HL-60 (cell line): ENCODE measurements at regions not wholly inside any gene's neighbourhood (a gene's known extent, or its start where the extent isn't known, plus 50 kb on each side); places are given as distances from the start of the nearest gene placed in this dataset.

Experiments used
- DNase-seq, 2 experiments: peaks; one replicate each; pipeline ENCODE4 v3.0.0-alpha.2; 2010 to 2020; ENCODE audit warnings: low read depth in 1 of 2, low spot score in 1 of 2
- H3K27ac ChIP-seq: fragments of 250-450 bp; sonication (Bioruptor Pico); replicated peaks from 2 replicates; pipeline ENCODE4 v1.5.1; 2020; ENCODE audit warnings: mild to moderate bottlenecking, moderate library complexity
- H3K27me3 ChIP-seq: fragments of 250-450 bp; sonication (Bioruptor Pico); 2 replicates; pipeline ENCODE4 v1.5.1; 2021; ENCODE audit warnings: mild to moderate bottlenecking, moderate library complexity; ENCODE audit not compliant: insufficient read depth, poor library complexity, severe bottlenecking
- H3K4me3 ChIP-seq: replicated peaks from 2 replicates; pipeline ENCODE4 v1.5.1; 2011; ENCODE audit warnings: mild to moderate bottlenecking, control low read depth, low read length; ENCODE audit not compliant: insufficient read depth
- GABPA ChIP-seq: IDR thresholded peaks from 2 replicates; pipeline ENCODE4 v1.6.1; 2012; ENCODE audit warnings: low read depth
- POLR2AphosphoS5 ChIP-seq: IDR thresholded peaks from 2 replicates; pipeline ENCODE4 v1.6.1; 2012; ENCODE audit warnings: low read depth
- SPI1 ChIP-seq: IDR thresholded peaks from 2 replicates; pipeline ENCODE4 v1.6.1; 2012; ENCODE audit warnings: low read depth, mild to moderate bottlenecking, borderline replicate concordance
- TF ChIP-seq, protein P1 (sequence below): IDR thresholded peaks from one replicate; pipeline ENCODE4 v1.5.1; 2011; ENCODE audit warnings: low read length, control low read depth, inconsistent platforms; ENCODE audit not compliant: insufficient read depth
- TF ChIP-seq, protein P2 (sequence below): IDR thresholded peaks from 2 replicates; pipeline ENCODE4 v1.6.1; 2012; ENCODE audit warnings: low read depth; ENCODE audit not compliant: insufficient replicate concordance

GRCh38 chr6:94041945-94042709 lies 622.8 kb upstream of the EPHA7 start:
- Histone ChIP-seq H3K4me3 (no peak overlapping the region), H3K27me3 (no peaks in the 10 kb centered on the region), H3K27ac (no peak overlapping the region)
- no peak for DNase-seq
- TF ChIP-seq, protein P1, sequence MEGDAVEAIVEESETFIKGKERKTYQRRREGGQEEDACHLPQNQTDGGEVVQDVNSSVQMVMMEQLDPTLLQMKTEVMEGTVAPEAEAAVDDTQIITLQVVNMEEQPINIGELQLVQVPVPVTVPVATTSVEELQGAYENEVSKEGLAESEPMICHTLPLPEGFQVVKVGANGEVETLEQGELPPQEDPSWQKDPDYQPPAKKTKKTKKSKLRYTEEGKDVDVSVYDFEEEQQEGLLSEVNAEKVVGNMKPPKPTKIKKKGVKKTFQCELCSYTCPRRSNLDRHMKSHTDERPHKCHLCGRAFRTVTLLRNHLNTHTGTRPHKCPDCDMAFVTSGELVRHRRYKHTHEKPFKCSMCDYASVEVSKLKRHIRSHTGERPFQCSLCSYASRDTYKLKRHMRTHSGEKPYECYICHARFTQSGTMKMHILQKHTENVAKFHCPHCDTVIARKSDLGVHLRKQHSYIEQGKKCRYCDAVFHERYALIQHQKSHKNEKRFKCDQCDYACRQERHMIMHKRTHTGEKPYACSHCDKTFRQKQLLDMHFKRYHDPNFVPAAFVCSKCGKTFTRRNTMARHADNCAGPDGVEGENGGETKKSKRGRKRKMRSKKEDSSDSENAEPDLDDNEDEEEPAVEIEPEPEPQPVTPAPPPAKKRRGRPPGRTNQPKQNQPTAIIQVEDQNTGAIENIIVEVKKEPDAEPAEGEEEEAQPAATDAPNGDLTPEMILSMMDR: no peak
- TF ChIP-seq SPI1 (no peak), POLR2AphosphoS5 (no peak), GABPA (no peak)
- TF ChIP-seq, protein P2, sequence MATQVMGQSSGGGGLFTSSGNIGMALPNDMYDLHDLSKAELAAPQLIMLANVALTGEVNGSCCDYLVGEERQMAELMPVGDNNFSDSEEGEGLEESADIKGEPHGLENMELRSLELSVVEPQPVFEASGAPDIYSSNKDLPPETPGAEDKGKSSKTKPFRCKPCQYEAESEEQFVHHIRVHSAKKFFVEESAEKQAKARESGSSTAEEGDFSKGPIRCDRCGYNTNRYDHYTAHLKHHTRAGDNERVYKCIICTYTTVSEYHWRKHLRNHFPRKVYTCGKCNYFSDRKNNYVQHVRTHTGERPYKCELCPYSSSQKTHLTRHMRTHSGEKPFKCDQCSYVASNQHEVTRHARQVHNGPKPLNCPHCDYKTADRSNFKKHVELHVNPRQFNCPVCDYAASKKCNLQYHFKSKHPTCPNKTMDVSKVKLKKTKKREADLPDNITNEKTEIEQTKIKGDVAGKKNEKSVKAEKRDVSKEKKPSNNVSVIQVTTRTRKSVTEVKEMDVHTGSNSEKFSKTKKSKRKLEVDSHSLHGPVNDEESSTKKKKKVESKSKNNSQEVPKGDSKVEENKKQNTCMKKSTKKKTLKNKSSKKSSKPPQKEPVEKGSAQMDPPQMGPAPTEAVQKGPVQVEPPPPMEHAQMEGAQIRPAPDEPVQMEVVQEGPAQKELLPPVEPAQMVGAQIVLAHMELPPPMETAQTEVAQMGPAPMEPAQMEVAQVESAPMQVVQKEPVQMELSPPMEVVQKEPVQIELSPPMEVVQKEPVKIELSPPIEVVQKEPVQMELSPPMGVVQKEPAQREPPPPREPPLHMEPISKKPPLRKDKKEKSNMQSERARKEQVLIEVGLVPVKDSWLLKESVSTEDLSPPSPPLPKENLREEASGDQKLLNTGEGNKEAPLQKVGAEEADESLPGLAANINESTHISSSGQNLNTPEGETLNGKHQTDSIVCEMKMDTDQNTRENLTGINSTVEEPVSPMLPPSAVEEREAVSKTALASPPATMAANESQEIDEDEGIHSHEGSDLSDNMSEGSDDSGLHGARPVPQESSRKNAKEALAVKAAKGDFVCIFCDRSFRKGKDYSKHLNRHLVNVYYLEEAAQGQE: no peak

DNA sequence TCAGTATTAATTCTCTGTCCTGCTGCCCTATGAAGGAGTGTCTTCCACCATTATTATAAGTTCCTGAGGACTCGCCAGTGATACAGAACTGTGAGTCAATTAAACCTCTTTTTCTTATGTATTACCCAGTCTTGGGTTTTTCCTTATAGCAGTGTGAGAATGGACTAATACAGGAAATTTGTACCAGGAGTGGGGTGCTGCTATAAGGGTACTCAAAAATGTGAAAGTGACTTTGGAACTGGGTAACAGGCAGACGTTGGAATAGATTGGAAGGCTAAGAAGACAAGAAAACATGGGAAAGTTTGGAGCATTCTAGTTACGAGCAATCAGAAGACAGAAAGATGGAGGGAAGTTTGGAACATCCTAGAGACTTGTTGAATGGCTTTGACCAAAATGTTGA lies 616.7 kb upstream of the EPHA7 start:
- H3K4me3 ChIP-seq: no peak overlapping the region
- TF ChIP-seq, protein P2: no peak
- TF ChIP-seq SPI1: no peak
- TF ChIP-seq, protein P1: no peak
- TF ChIP-seq POLR2AphosphoS5: no peak
- no peak for TF ChIP-seq GABPA
- no peak overlapping the region for H3K27ac ChIP-seq
- H3K27me3 ChIP-seq: no peaks in the 10 kb centered on the region
- no peak for DNase-seq

- no peaks in the 10 kb centered on the region for H3K27me3 ChIP-seq
- H3K4me3 ChIP-seq: no peak overlapping the region
- no peak for DNase-seq
- no peak overlapping the region for H3K27ac ChIP-seq
- TF ChIP-seq, protein P2: no peak
Measured at GRCh38 chr6:94027374-94027773, 608.0 kb upstream of the EPHA7 start.
